ENCODE measurements at regions not wholly inside any gene's neighbourhood (a gene's known extent, or its start where the extent isn't known, plus 50 kb on each side); places are given as distances from the start of the nearest gene placed in this dataset.

DNA sequence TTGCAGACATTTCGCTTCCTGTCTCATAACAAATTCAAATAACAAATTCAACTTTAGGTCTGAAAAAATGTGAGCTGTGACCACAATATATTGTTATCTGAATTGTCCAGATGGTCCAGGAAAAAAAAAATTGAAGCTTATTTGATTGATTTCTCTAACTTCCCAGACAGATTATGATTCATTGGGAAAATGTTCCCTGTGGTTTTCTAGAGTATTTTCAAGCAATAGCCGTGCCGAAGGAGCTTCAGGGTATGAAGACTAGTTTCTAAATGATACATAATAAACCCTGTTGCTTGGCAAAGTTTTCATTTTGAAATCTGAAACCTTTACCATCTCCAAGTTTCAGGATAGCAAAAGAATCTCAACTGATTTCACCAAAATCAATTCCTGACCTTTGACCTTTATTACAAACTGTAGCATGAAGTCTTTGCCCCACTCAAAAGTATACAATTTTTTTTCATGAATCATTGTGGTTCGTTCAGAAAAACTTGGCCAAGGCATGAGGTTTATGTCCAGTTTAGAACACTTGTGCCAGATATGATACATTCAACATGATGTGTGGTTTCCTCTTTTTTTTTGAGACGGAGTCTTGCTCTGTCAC is 109.9 kb downstream of the JCAD start:
- no peaks in the 10 kb centered on the region for H3K9me3 ChIP-seq (ENCODE audit: control insufficient read depth, low read length)
- H3K27me3 ChIP-seq (replicated peaks; ENCODE audit: control insufficient read depth, insufficient read depth, low read length) = no peaks in the 10 kb centered on the region
- H3K9ac ChIP-seq (ENCODE audit: low read length) = peak overlapping the region; percentile 76
- H3K36me3 ChIP-seq (ENCODE audit: control insufficient read depth, insufficient read depth, low read length, severe bottlenecking) = no peaks in the 10 kb centered on the region
- peaks cover 59% of the 10 kb centered on the region for H3K4me1 ChIP-seq (ENCODE audit: control insufficient read depth, insufficient read depth, low read length)
- peak overlapping the region; percentile 55 for H3K4me3 ChIP-seq (ENCODE audit: low read length)
- DNase-seq (ENCODE audit: low read depth) = peak; percentile 94

GRCh38 chr10:29948881-29949355 is 110.5 kb downstream of the JCAD start:
- Histone ChIP-seq H3K4me1 (ENCODE audit: control insufficient read depth, insufficient read depth, low read length) (peaks cover 59% of the 10 kb centered on the region), H3K4me3 (ENCODE audit: low read length) (peak overlapping the region; percentile 55), H3K36me3 (ENCODE audit: control insufficient read depth, insufficient read depth, low read length, severe bottlenecking) (no peaks in the 10 kb centered on the region), H3K9me3 (ENCODE audit: control insufficient read depth, low read length) (no peaks in the 10 kb centered on the region), H3K27me3 (replicated peaks; ENCODE audit: control insufficient read depth, insufficient read depth, low read length) (no peaks in the 10 kb centered on the region), H3K9ac (ENCODE audit: low read length) (peak overlapping the region; percentile 76)
- peak; percentile 55 for DNase-seq (ENCODE audit: low read depth)

- no peaks in the 10 kb centered on the region for H3K27me3 ChIP-seq (replicated peaks; ENCODE audit: control insufficient read depth, insufficient read depth, low read length)
- DNase-seq (ENCODE audit: low read depth) = peak; percentile 19
- peak overlapping the region; percentile 76 for H3K9ac ChIP-seq (ENCODE audit: low read length)
- peaks cover 59% of the 10 kb centered on the region for H3K4me1 ChIP-seq (ENCODE audit: control insufficient read depth, insufficient read depth, low read length)
- H3K9me3 ChIP-seq (ENCODE audit: control insufficient read depth, low read length) = no peaks in the 10 kb centered on the region
- no peaks in the 10 kb centered on the region for H3K36me3 ChIP-seq (ENCODE audit: control insufficient read depth, insufficient read depth, low read length, severe bottlenecking)
- peak overlapping the region; percentile 10 for H3K4me3 ChIP-seq (ENCODE audit: low read length)
Observed at GRCh38 chr10:29947701-29948060, 111.7 kb downstream of the JCAD start.

DNA sequence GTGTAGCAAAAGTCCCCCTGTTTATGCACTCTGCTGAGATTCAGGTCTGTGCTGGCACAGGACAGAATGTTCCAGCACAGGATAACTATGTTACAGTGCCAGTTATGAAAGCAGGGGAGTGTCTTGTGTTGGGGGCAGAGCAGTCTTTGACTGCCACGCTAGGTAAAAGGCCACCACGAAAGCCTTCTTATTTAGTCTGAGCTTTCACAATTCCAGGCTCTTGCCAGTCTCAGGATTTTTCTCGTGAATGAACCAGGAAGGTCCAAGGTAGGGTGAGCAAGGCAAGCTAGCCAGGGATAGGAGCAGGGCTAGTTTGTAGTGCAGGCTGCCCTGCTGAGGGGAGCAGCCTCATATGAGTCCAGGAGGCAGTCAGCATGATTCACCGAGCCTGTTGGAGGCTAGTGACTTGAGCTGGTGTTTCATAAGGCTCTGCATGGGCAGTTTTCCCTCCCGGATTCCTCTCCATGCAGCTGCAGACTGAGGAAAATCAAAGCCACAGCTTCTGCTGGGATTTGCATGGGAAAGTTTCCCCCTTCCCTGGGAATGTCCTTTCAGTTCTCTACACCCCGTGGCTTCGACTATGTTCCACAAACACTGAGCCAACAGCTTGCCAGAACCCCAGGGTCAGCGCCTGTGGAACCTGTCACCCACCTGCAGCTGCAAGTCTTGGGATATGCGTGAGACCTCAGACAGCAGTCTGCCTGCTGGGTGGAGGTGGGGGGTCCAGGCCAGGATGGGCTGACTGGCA is 112.3 kb downstream of the JCAD start:
- H3K27me3 ChIP-seq (replicated peaks; ENCODE audit: control insufficient read depth, insufficient read depth, low read length) = no peaks in the 10 kb centered on the region
- peaks cover 59% of the 10 kb centered on the region for H3K4me1 ChIP-seq (ENCODE audit: control insufficient read depth, insufficient read depth, low read length)
- H3K36me3 ChIP-seq (ENCODE audit: control insufficient read depth, insufficient read depth, low read length, severe bottlenecking) = no peaks in the 10 kb centered on the region
- H3K9ac ChIP-seq (ENCODE audit: low read length) = peak overlapping the region; percentile 81
- H3K9me3 ChIP-seq (ENCODE audit: control insufficient read depth, low read length) = no peaks in the 10 kb centered on the region
- H3K4me3 ChIP-seq (ENCODE audit: low read length) = peak overlapping the region; percentile 10
- peak; percentile 87 for DNase-seq (ENCODE audit: low read depth)

DNA sequence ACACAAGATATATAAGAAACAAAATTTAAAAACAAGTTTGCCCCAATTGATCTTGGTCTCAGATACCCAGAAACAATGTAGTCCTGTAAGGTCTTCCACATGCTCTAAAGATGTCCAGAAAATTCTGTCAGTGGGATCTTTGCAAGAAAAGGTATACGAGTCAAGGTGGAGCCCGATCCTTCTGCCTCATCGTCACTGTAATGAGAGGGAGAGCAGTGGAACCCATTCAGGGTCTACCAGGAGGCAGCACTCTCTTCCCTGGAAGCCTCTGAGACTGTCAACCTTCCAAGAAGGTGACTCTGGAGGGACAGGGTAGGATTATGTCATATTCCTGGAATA is 112.8 kb downstream of the JCAD start:
- no peaks in the 10 kb centered on the region for H3K27me3 ChIP-seq (replicated peaks; ENCODE audit: control insufficient read depth, insufficient read depth, low read length)
- peak overlapping the region; percentile 81 for H3K9ac ChIP-seq (ENCODE audit: low read length)
- peak overlapping the region; percentile 10 for H3K4me3 ChIP-seq (ENCODE audit: low read length)
- DNase-seq (ENCODE audit: low read depth) = no peak
- H3K36me3 ChIP-seq (ENCODE audit: control insufficient read depth, insufficient read depth, low read length, severe bottlenecking) = no peaks in the 10 kb centered on the region
- H3K4me1 ChIP-seq (ENCODE audit: control insufficient read depth, insufficient read depth, low read length) = peaks cover 56% of the 10 kb centered on the region
- no peaks in the 10 kb centered on the region for H3K9me3 ChIP-seq (ENCODE audit: control insufficient read depth, low read length)

DNA sequence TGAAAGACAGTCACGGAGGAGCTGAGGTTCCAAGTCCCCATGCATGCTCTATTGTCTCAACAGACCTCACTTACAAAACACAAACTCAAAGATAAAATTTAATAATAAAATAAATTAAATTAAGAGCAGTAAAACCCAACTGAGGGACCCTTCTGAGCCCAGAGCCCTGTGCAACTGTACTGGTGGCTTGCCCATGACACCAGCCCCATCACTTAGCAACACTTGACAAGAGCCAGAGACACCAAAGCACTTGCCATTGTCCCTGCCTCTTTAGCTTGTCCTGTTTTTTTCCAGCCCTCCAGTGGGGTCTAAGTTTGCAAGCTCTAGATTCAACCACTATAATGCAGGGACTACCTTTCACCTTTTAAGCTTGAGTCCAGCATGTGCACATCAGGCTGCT is 117.9 kb downstream of the JCAD start:
- Histone ChIP-seq H3K4me3 (ENCODE audit: low read length) (no peak overlapping the region), H3K4me1 (ENCODE audit: control insufficient read depth, insufficient read depth, low read length) (peaks cover 12% of the 10 kb centered on the region), H3K27me3 (replicated peaks; ENCODE audit: control insufficient read depth, insufficient read depth, low read length) (peaks cover 9% of the 10 kb centered on the region), H3K9me3 (ENCODE audit: control insufficient read depth, low read length) (peaks cover 8% of the 10 kb centered on the region), H3K36me3 (ENCODE audit: control insufficient read depth, insufficient read depth, low read length, severe bottlenecking) (no peaks in the 10 kb centered on the region), H3K9ac (ENCODE audit: low read length) (no peak overlapping the region)
- no peak for DNase-seq (ENCODE audit: low read depth)

DNA sequence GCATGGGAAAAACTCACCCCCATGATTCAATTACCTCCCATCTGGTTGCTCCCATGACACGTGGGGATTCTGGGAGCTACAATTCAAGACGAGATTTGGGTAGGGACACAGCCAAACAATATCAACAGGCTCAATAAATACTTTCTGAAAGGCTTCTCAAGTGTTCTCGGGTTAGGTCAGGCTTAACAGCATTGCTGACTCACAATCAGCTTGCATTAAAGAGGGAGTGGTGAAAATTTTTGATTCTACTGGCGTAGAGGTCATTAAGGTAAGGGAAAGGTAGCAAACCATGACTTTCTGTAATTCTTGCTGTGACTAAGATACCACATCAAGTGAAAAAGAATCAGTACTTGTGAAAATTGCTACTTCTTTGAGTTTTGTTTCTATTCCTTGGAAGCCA is 126.4 kb downstream of the JCAD start:
- Histone ChIP-seq H3K4me3 (ENCODE audit: low read length) (no peak overlapping the region), H3K27me3 (replicated peaks; ENCODE audit: control insufficient read depth, insufficient read depth, low read length) (peaks cover 8% of the 10 kb centered on the region), H3K9ac (ENCODE audit: low read length) (no peak overlapping the region), H3K9me3 (ENCODE audit: control insufficient read depth, low read length) (peaks cover 26% of the 10 kb centered on the region), H3K36me3 (ENCODE audit: control insufficient read depth, insufficient read depth, low read length, severe bottlenecking) (no peaks in the 10 kb centered on the region), H3K4me1 (ENCODE audit: control insufficient read depth, insufficient read depth, low read length) (no peaks in the 10 kb centered on the region)
- DNase-seq (ENCODE audit: low read depth) = no peak

DNA sequence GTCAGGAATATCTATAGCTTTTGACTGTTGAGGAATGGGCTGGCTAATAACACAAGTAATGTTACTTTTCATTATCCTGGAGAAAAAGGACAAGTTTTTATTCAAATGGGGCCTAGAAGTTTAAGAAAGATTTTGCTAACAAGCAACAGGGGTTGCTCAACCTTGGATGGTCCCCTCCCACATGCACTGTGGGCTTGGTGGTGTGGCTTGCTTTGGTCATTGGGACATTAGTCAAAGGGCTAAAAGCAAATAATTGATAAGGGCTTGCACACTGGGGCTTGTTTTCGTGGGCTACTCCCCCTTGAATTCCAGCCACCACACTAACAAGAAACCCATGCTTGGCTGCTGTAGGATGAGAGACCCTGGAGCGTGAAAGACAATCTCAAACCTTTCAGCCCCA is 127.6 kb downstream of the JCAD start:
- Histone ChIP-seq H3K9ac (ENCODE audit: low read length) (no peak overlapping the region), H3K36me3 (ENCODE audit: control insufficient read depth, insufficient read depth, low read length, severe bottlenecking) (no peaks in the 10 kb centered on the region), H3K27me3 (replicated peaks; ENCODE audit: control insufficient read depth, insufficient read depth, low read length) (peaks cover 8% of the 10 kb centered on the region), H3K4me1 (ENCODE audit: control insufficient read depth, insufficient read depth, low read length) (no peaks in the 10 kb centered on the region), H3K9me3 (ENCODE audit: control insufficient read depth, low read length) (peaks cover 32% of the 10 kb centered on the region), H3K4me3 (ENCODE audit: low read length) (no peak overlapping the region)
- no peak for DNase-seq (ENCODE audit: low read depth)

GRCh38 chr10:29929006-29929405 is 130.4 kb downstream of the JCAD start:
- DNase-seq (ENCODE audit: low read depth) = no peak
- H3K36me3 ChIP-seq (ENCODE audit: control insufficient read depth, insufficient read depth, low read length, severe bottlenecking) = no peaks in the 10 kb centered on the region
- no peak overlapping the region for H3K4me3 ChIP-seq (ENCODE audit: low read length)
- H3K9me3 ChIP-seq (ENCODE audit: control insufficient read depth, low read length) = peaks cover 32% of the 10 kb centered on the region
- H3K27me3 ChIP-seq (replicated peaks; ENCODE audit: control insufficient read depth, insufficient read depth, low read length) = peaks cover 18% of the 10 kb centered on the region
- no peaks in the 10 kb centered on the region for H3K4me1 ChIP-seq (ENCODE audit: control insufficient read depth, insufficient read depth, low read length)
- no peak overlapping the region for H3K9ac ChIP-seq (ENCODE audit: low read length)

DNA sequence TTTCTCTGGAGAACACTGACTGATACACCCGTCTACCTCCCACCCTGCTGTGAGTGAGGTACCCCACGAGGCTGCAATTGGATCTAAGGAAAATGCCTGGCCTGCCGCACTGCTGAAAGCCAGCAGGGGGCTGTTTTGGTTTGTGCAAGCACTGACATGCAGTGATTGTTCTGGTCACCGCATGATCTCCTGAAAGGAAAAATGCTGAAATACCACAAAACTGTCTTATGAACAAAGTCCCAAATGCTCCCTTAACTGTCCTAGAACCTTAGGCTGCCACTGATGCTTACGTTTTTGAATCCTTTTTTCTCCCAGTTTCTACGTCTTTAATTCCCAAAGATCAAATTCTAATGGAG is 132.7 kb downstream of the JCAD start:
- no peak overlapping the region for H3K9ac ChIP-seq (ENCODE audit: low read length)
- H3K4me3 ChIP-seq (ENCODE audit: low read length) = no peak overlapping the region
- no peaks in the 10 kb centered on the region for H3K36me3 ChIP-seq (ENCODE audit: control insufficient read depth, insufficient read depth, low read length, severe bottlenecking)
- H3K27me3 ChIP-seq (replicated peaks; ENCODE audit: control insufficient read depth, insufficient read depth, low read length) = peaks cover 20% of the 10 kb centered on the region
- peak; percentile 81 for DNase-seq (ENCODE audit: low read depth)
- no peaks in the 10 kb centered on the region for H3K4me1 ChIP-seq (ENCODE audit: control insufficient read depth, insufficient read depth, low read length)
- peaks cover 13% of the 10 kb centered on the region for H3K9me3 ChIP-seq (ENCODE audit: control insufficient read depth, low read length)

DNA sequence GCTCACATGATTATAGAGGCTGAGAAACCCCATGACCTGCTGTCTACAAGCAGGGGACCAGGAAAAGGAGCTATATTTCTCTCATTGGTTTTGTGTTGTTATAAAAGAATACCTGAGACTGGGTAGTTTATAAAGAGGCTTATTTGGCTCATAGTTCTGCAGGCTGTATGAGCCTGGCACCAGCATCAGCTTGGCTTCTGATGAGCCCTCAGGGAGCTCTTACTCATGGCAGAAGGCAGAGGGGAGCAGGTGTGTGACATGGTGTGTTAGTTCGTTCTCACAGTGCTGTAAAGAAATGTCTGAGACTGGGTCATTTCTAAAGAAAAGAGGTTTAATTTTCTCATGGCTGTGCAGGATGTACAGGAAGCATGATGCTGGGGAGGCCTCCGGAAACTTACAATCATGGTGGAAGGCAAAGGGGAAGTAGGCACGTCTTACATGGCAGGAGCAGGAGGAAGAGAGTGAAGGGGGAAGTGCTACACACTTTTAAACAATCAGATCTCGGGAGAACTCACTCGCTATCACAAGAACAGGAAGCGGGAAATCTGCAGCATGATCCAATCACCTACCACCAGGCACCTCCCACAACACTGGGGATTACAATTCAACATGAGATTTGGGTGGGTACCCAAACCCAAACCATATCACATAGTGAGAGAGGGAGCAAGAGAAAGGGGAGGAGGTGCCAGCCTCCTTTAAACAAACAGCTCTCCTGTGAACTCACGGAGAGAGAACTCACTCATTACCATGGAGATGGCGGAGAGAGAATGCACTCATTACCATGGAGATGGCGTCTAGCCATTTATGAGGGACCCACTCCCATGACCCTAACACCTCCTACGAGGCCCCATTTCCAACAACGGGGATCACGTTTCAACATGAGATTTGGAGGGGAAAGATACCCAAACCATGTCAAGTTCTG is 133.4 kb downstream of the JCAD start:
- H3K9ac ChIP-seq (ENCODE audit: low read length) = no peak overlapping the region

More for the DNA sequence above, 133.4 kb downstream of the JCAD start:
- no peaks in the 10 kb centered on the region for H3K36me3 ChIP-seq (ENCODE audit: control insufficient read depth, insufficient read depth, low read length, severe bottlenecking)
- no peaks in the 10 kb centered on the region for H3K4me1 ChIP-seq (ENCODE audit: control insufficient read depth, insufficient read depth, low read length)
- no peak for DNase-seq (ENCODE audit: low read depth)
- peaks cover 27% of the 10 kb centered on the region for H3K27me3 ChIP-seq (replicated peaks; ENCODE audit: control insufficient read depth, insufficient read depth, low read length)
- H3K9me3 ChIP-seq (ENCODE audit: control insufficient read depth, low read length) = peaks cover 11% of the 10 kb centered on the region
- H3K4me3 ChIP-seq (ENCODE audit: low read length) = no peak overlapping the region
